ENCODE measurements at regions not wholly inside any gene's neighbourhood (a gene's known extent, or its start where the extent isn't known, plus 50 kb on each side); places are given as distances from the start of the nearest gene placed in this dataset.

DNA sequence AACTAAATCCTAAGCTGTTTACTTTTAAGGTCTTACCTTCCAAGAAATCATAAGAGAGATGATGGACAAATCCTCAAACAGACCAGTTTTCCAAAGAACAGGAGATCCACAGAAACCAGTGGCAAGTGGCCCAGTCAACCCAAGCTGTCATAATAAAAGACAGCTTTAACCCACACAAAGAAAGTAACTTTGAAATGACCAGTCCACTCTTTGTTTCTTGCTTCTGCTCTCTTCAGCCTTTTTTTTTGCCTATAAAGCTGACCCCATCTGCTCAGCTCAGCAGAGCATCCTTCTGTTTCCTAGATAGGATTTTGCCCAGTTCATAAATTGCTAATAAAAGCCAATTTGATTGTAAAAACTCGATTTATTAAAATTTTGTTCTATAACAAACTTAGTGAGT, 299.4 kb downstream of the OXSM start:
- dilution Hi-C loops (cut with MboI; ENCODE audit: extremely low pct_ligation_motif_present, low sequenced_read_pairs): no loop called here
- no peak for DNase-seq (ENCODE audit: low read depth, low spot score)
- Histone ChIP-seq H3K36me3 (ENCODE audit: control insufficient read depth in 2 of 2, extremely low read depth in 1 of 2, insufficient read depth in 2 of 2, low read length in 2 of 2) (no peaks in the 10 kb centered on the region), H3K79me2 (ENCODE audit: control insufficient read depth, insufficient read depth, low read length) (no peaks in the 10 kb centered on the region), H3K27ac (ENCODE audit: insufficient read depth, low read depth, low read length) (no peak overlapping the region), H3K4me2 (ENCODE audit: insufficient read depth, low read length) (no peak overlapping the region), H3K4me1 (ENCODE audit: control insufficient read depth, extremely low read depth, insufficient read depth, low read length) (no peaks in the 10 kb centered on the region), H3K27me3 (ENCODE audit: control insufficient read depth in 2 of 2, insufficient read depth in 2 of 2, low read length in 2 of 2) (no peaks in the 10 kb centered on the region), H3K9ac (replicated peaks; ENCODE audit: extremely low read depth, insufficient read depth, low read length) (no peak overlapping the region), H3K9me1 (replicated peaks; ENCODE audit: control insufficient read depth, extremely low read depth, insufficient read depth, low read length) (no peaks in the 10 kb centered on the region), H3K4me3 (replicated peaks in 1 of 3; ENCODE audit: insufficient read depth in 1 of 3, low read depth in 1 of 3, low read length in 3 of 3) (no peak overlapping the region), H3K9me3 (replicated peaks; ENCODE audit: control insufficient read depth, insufficient read depth, low read length) (peaks cover 4% of the 10 kb centered on the region), H4K20me1 (replicated peaks; ENCODE audit: control insufficient read depth, extremely low read depth, insufficient read depth, low read length) (no peaks in the 10 kb centered on the region), H2AFZ (ENCODE audit: low read depth, low read length) (no peak overlapping the region)
- no peak for TF ChIP-seq POLR2AphosphoS5 (IDR thresholded peaks at IDR 0.05; ENCODE audit: insufficient read depth, low read depth, low read length)
- no peak for TF ChIP-seq MYC (IDR thresholded peaks at IDR 0.05; ENCODE audit: low read depth, low read length)
- ChIA-PET CTCF (no interaction called here), POLR2A (no interaction called here)
- no peak for FAIRE-seq
- BruUV-seq (replicated peaks): no TSS peak
- intact Hi-C loops (cut with micrococcal nuclease): no loop called here

DNA sequence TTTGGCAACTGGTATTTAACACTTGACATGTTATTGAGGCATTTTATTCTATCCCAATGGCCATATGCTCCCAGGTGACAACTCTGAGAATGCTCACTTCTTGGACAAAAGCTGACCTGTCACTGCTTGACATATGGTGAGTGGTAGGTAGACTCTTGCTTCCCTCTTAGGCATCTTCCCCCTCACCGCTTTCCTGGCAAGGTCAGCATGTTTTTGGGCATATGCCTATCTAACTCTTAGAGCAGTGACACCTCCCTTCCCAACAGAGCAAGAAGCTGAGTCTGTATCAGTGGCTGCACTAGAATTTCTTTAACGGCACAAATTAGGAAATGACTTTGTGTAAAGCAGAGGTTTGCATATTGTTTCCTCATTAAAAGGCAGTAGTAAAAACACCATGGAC, 300.7 kb downstream of the OXSM start:
- BruUV-seq (replicated peaks): no TSS peak
- H3K27ac ChIP-seq (ENCODE audit: insufficient read depth, low read depth, low read length): no peak overlapping the region
- dilution Hi-C loops (cut with MboI; ENCODE audit: extremely low pct_ligation_motif_present, low sequenced_read_pairs): no loop called here
- no peaks in the 10 kb centered on the region for H3K4me1 ChIP-seq (ENCODE audit: control insufficient read depth, extremely low read depth, insufficient read depth, low read length)
- FAIRE-seq: no peak
- TF ChIP-seq POLR2A (IDR thresholded peaks at IDR 0.05; ENCODE audit: low read depth, low read length) (no peak), GATA2 (IDR thresholded peaks at IDR 0.05; ENCODE audit: insufficient read depth, insufficient read length, low read depth, low read length) (no peak), MYC (IDR thresholded peaks at IDR 0.05; ENCODE audit: low read depth, low read length) (no peak), EZH2 (IDR thresholded peaks at IDR 0.05; ENCODE audit: borderline replicate concordance, low read depth, low read length, severe bottlenecking) (no peak), FOS (IDR thresholded peaks at IDR 0.05; ENCODE audit: borderline replicate concordance, insufficient read depth, low read length) (no peak), CTCF (IDR thresholded peaks at IDR 0.05; ENCODE audit: extremely low read depth in 1 of 2, insufficient read depth in 1 of 2, low read depth in 1 of 2, low read length in 2 of 2) (no peak), POLR2AphosphoS5 (IDR thresholded peaks at IDR 0.05; ENCODE audit: insufficient read depth, low read depth, low read length) (no peak), JUN (IDR thresholded peaks at IDR 0.05; ENCODE audit: borderline replicate concordance, insufficient read depth, insufficient read length, low read depth) (no peak)
- TF ChIP-seq, protein P1, sequence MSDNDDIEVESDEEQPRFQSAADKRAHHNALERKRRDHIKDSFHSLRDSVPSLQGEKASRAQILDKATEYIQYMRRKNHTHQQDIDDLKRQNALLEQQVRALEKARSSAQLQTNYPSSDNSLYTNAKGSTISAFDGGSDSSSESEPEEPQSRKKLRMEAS (IDR thresholded peaks at IDR 0.05; ENCODE audit: insufficient read depth, insufficient read length): no peak
- H3K4me2 ChIP-seq (ENCODE audit: insufficient read depth, low read length): no peak overlapping the region
- intact Hi-C loops (cut with micrococcal nuclease): no loop called here
- H4K20me1 ChIP-seq (replicated peaks; ENCODE audit: control insufficient read depth, extremely low read depth, insufficient read depth, low read length): no peaks in the 10 kb centered on the region
- H3K27me3 ChIP-seq (ENCODE audit: control insufficient read depth in 2 of 2, insufficient read depth in 2 of 2, low read length in 2 of 2): no peaks in the 10 kb centered on the region
- DNase-seq (ENCODE audit: low read depth, low spot score): no peak
- ChIA-PET CTCF (no interaction called here), POLR2A (no interaction called here)
- H3K79me2 ChIP-seq (ENCODE audit: control insufficient read depth, insufficient read depth, low read length): no peaks in the 10 kb centered on the region
- no peaks in the 10 kb centered on the region for H3K9me1 ChIP-seq (replicated peaks; ENCODE audit: control insufficient read depth, extremely low read depth, insufficient read depth, low read length)
- H2AFZ ChIP-seq (ENCODE audit: low read depth, low read length): no peak overlapping the region
- H3K4me3 ChIP-seq (replicated peaks in 1 of 3; ENCODE audit: insufficient read depth in 1 of 3, low read depth in 1 of 3, low read length in 3 of 3): no peak overlapping the region
- H3K9me3 ChIP-seq (replicated peaks; ENCODE audit: control insufficient read depth, insufficient read depth, low read length): peaks cover 4% of the 10 kb centered on the region
- no peaks in the 10 kb centered on the region for H3K36me3 ChIP-seq (ENCODE audit: control insufficient read depth in 2 of 2, extremely low read depth in 1 of 2, insufficient read depth in 2 of 2, low read length in 2 of 2)
- H3K9ac ChIP-seq (replicated peaks; ENCODE audit: extremely low read depth, insufficient read depth, low read length): no peak overlapping the region

All from endothelial cell of umbilical vein (primary cell).